A549 (cell line): ENCODE measurements at regions not wholly inside any gene's neighbourhood (a gene's known extent, or its start where the extent isn't known, plus 50 kb on each side); places are given as distances from the start of the nearest gene placed in this dataset.

ENCODE experiments used
- CTCF ChIP-seq: fragments of >200 bp; sonication (Bioruptor Twin); formaldehyde crosslinking; IDR thresholded peaks from 3 replicates; pipeline ENCODE4 v1.5.1; 2016
- JUNB ChIP-seq: fragments of >200 bp; sonication (Bioruptor Twin); formaldehyde crosslinking; IDR thresholded peaks from 2 replicates; pipeline ENCODE4 v1.6.1; 2016
- MAZ ChIP-seq: fragments of 150-350 bp; IDR thresholded peaks from 2 replicates; pipeline ENCODE4 v1.6.1; 2014; ENCODE audit warnings: antibody characterized with exemption, low read depth, low read length, borderline replicate concordance
- PBX3 ChIP-seq: IDR thresholded peaks from 2 replicates; pipeline ENCODE4 v1.6.1; 2012
- POLR2A ChIP-seq: IDR thresholded peaks from 2 replicates; pipeline ENCODE4 v1.6.1; 2012; ENCODE audit warnings: mild to moderate bottlenecking, low read length
- REST ChIP-seq: fragments of 200-600 bp; sonication (generic); IDR thresholded peaks from 2 replicates; pipeline ENCODE4 v1.6.1; 2016; ENCODE audit warnings: antibody characterized with exemption, mild to moderate bottlenecking, moderate library complexity
- ZNF302 ChIP-seq: fragments of 250-450 bp; sonication (Bioruptor Pico); IDR thresholded peaks from 2 replicates; pipeline ENCODE4 v1.9.0; 2021; ENCODE audit warnings: inconsistent platforms, mild to moderate bottlenecking, moderate library complexity

GRCh38 chr2:134143568-134143967 lies 110.3 kb upstream of the MGAT5 start:
- no peak for TF ChIP-seq CTCF
- TF ChIP-seq ZNF302 (CRISPR knock-in tag) = no peak
- TF ChIP-seq REST = no peak
- TF ChIP-seq PBX3 = no peak
- TF ChIP-seq POLR2A = no peak
- TF ChIP-seq JUNB = no peak
- no peak for TF ChIP-seq MAZ
